GM12878 (cell line): ENCODE measurements at regions not wholly inside any gene's neighbourhood (a gene's known extent, or its start where the extent isn't known, plus 50 kb on each side); places are given as distances from the start of the nearest gene placed in this dataset.

Source experiments
- CEBPZ ChIP-seq: fragments of 150-350 bp; IDR thresholded peaks from 2 replicates; pipeline ENCODE4 v1.6.1; 2016; ENCODE audit warnings: low read depth, low read length
- CHD2 ChIP-seq: IDR thresholded peaks from 2 replicates; pipeline ENCODE4 v1.6.1; 2011; ENCODE audit warnings: low read depth, low read length, improper control_type of control experiment, borderline replicate concordance
- CREM ChIP-seq: IDR thresholded peaks from 2 replicates; pipeline ENCODE4 v1.6.1; 2014; ENCODE audit warnings: antibody characterized with exemption, low read depth
- E2F8 ChIP-seq: fragments of 450-650 bp; IDR thresholded peaks from 2 replicates; pipeline ENCODE4 v1.6.1; 2018; ENCODE audit warnings: mild to moderate bottlenecking, low read depth, moderate library complexity; ENCODE audit not compliant: partially characterized antibody
- EED ChIP-seq: sonication (generic); IDR thresholded peaks from 2 replicates; pipeline ENCODE4 v1.6.1; 2016; ENCODE audit warnings: antibody characterized with exemption, low read depth
- PRDM15 ChIP-seq: fragments of 450-650 bp; formaldehyde crosslinking; IDR thresholded peaks from 2 replicates; pipeline ENCODE4 v1.4.0; 2020; ENCODE audit warnings: mild to moderate bottlenecking, moderate library complexity
- SIN3A ChIP-seq: IDR thresholded peaks from 2 replicates; pipeline ENCODE4 v1.6.1; 2012; ENCODE audit warnings: low read depth, low read length, improper control_type of control experiment
- SRF ChIP-seq, 2 experiments: IDR thresholded peaks; 2 replicates each; pipeline ENCODE4 v1.6.1; 2011; ENCODE audit warnings: low read depth in 2 of 2, low read length in 2 of 2, mild to moderate bottlenecking in 1 of 2, moderate library complexity in 1 of 2
- TF ChIP-seq, protein P1 (sequence below): IDR thresholded peaks from 2 replicates; pipeline ENCODE4 v1.6.1; 2011; ENCODE audit warnings: low read depth, low read length, improper control_type of control experiment, borderline replicate concordance
- TF ChIP-seq, protein P2 (sequence below): fragments of 450-650 bp; formaldehyde crosslinking; IDR thresholded peaks from 2 replicates; pipeline ENCODE4 v1.5.0; 2022; ENCODE audit warnings: mild to moderate bottlenecking, missing genetic modification characterization
- TF ChIP-seq, protein P3 (sequence below): fragments of 450-650 bp; IDR thresholded peaks from 2 replicates; pipeline ENCODE4 v1.6.1; 2018; ENCODE audit warnings: borderline replicate concordance, mild to moderate bottlenecking; ENCODE audit not compliant: partially characterized antibody

GRCh38 chr4:56757821-56758411 lies 63.6 kb downstream of the SPINK2 start (continued):
- no peak; the same call in 1 of the 2 replicates for TF ChIP-seq CREM
- 0 out of 4 replicates have a peak, but pooled peaks of 1 of the 2 experiments have one; percentile 40 for TF ChIP-seq SRF (IDR thresholded peaks at IDR 0.05; ENCODE audit: low read depth in 2 of 2, low read length in 2 of 2)
- no peak for TF ChIP-seq SIN3A
- TF ChIP-seq CEBPZ = no peak
- TF ChIP-seq, protein P1, sequence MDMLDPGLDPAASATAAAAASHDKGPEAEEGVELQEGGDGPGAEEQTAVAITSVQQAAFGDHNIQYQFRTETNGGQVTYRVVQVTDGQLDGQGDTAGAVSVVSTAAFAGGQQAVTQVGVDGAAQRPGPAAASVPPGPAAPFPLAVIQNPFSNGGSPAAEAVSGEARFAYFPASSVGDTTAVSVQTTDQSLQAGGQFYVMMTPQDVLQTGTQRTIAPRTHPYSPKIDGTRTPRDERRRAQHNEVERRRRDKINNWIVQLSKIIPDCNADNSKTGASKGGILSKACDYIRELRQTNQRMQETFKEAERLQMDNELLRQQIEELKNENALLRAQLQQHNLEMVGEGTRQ = no peak
- 0 out of 2 replicates have a peak, but pooled peaks have one; percentile 41 for TF ChIP-seq CHD2
- no peak for TF ChIP-seq PRDM15 (CRISPR knock-in tag)
- TF ChIP-seq, protein P2, sequence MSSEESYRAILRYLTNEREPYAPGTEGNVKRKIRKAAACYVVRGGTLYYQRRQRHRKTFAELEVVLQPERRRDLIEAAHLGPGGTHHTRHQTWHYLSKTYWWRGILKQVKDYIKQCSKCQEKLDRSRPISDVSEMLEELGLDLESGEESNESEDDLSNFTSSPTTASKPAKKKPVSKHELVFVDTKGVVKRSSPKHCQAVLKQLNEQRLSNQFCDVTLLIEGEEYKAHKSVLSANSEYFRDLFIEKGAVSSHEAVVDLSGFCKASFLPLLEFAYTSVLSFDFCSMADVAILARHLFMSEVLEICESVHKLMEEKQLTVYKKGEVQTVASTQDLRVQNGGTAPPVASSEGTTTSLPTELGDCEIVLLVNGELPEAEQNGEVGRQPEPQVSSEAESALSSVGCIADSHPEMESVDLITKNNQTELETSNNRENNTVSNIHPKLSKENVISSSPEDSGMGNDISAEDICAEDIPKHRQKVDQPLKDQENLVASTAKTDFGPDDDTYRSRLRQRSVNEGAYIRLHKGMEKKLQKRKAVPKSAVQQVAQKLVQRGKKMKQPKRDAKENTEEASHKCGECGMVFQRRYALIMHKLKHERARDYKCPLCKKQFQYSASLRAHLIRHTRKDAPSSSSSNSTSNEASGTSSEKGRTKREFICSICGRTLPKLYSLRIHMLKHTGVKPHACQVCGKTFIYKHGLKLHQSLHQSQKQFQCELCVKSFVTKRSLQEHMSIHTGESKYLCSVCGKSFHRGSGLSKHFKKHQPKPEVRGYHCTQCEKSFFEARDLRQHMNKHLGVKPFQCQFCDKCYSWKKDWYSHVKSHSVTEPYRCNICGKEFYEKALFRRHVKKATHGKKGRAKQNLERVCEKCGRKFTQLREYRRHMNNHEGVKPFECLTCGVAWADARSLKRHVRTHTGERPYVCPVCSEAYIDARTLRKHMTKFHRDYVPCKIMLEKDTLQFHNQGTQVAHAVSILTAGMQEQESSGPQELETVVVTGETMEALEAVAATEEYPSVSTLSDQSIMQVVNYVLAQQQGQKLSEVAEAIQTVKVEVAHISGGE (CRISPR knock-in tag) = no peak
- TF ChIP-seq, protein P3, sequence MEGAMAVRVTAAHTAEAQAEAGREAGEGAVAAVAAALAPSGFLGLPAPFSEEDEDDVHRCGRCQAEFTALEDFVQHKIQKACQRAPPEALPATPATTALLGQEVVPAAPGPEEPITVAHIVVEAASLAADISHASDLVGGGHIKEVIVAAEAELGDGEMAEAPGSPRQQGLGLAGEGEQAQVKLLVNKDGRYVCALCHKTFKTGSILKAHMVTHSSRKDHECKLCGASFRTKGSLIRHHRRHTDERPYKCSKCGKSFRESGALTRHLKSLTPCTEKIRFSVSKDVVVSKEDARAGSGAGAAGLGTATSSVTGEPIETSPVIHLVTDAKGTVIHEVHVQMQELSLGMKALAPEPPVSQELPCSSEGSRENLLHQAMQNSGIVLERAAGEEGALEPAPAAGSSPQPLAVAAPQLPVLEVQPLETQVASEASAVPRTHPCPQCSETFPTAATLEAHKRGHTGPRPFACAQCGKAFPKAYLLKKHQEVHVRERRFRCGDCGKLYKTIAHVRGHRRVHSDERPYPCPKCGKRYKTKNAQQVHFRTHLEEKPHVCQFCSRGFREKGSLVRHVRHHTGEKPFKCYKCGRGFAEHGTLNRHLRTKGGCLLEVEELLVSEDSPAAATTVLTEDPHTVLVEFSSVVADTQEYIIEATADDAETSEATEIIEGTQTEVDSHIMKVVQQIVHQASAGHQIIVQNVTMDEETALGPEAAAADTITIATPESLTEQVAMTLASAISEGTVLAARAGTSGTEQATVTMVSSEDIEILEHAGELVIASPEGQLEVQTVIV = no peak
- peak; percentile 84 for TF ChIP-seq EED
- no peak for TF ChIP-seq E2F8
